ENCODE measurements at regions not wholly inside any gene's neighbourhood (a gene's known extent, or its start where the extent isn't known, plus 50 kb on each side); places are given as distances from the start of the nearest gene placed in this dataset.

- no peaks in the 10 kb centered on the region for H3K79me2 ChIP-seq (ENCODE audit: insufficient read depth, low read length)
- TF ChIP-seq CTCF (conservative IDR thresholded peaks at IDR 0.05; ENCODE audit: low read length) (no peak), EZH2phosphoT487 (IDR thresholded peaks at IDR 0.05; ENCODE audit: borderline replicate concordance) (no peak)
- no peaks in the 10 kb centered on the region for H3K36me3 ChIP-seq (ENCODE audit: insufficient read depth, low read length)
- H3K9ac ChIP-seq (ENCODE audit: low read depth, low read length, poor library complexity, severe bottlenecking): no peak overlapping the region
- H3K9me3 ChIP-seq (ENCODE audit: insufficient read depth, low read depth, low read length): 0 out of 2 replicates have a peak, but pooled peaks cover 4% of the 10 kb centered on the region
- H3K4me2 ChIP-seq (ENCODE audit: low read depth, low read length, poor library complexity, severe bottlenecking): no peak overlapping the region
- no peaks in the 10 kb centered on the region for H3F3A ChIP-seq (ENCODE audit: low read depth)
- no peak overlapping the region for H2AFZ ChIP-seq (ENCODE audit: low read length)
- no peaks in the 10 kb centered on the region for H4K20me1 ChIP-seq (ENCODE audit: insufficient read depth, low read length, poor library complexity, severe bottlenecking)
- no peaks in the 10 kb centered on the region for H3K9me2 ChIP-seq (replicated peaks; ENCODE audit: low read depth, low read length)
- H3K4me3 ChIP-seq (ENCODE audit: low read length, poor library complexity, severe bottlenecking): no peak overlapping the region
- H3K27me3 ChIP-seq (ENCODE audit: insufficient read depth, low read length, poor library complexity, severe bottlenecking): no peaks in the 10 kb centered on the region
- no peaks in the 10 kb centered on the region for H3K4me1 ChIP-seq (ENCODE audit: insufficient read depth, low read length, poor library complexity, severe bottlenecking)
Measured at GRCh38 chr4:141290771-141291170, 70.1 kb downstream of the ZNF330 start.

- Histone ChIP-seq H3K4me1 (ENCODE audit: insufficient read depth, low read length, poor library complexity, severe bottlenecking) (no peaks in the 10 kb centered on the region), H2AFZ (ENCODE audit: low read length) (no peak overlapping the region), H3K9me3 (ENCODE audit: insufficient read depth, low read depth, low read length) (0 out of 2 replicates have a peak, but pooled peaks cover 4% of the 10 kb centered on the region), H3K36me3 (ENCODE audit: insufficient read depth, low read length) (no peaks in the 10 kb centered on the region), H3K9me2 (replicated peaks; ENCODE audit: low read depth, low read length) (no peaks in the 10 kb centered on the region), H3K9ac (ENCODE audit: low read depth, low read length, poor library complexity, severe bottlenecking) (no peak overlapping the region), H4K20me1 (ENCODE audit: insufficient read depth, low read length, poor library complexity, severe bottlenecking) (no peaks in the 10 kb centered on the region), H3K79me2 (ENCODE audit: insufficient read depth, low read length) (no peaks in the 10 kb centered on the region), H3K4me3 (ENCODE audit: low read length, poor library complexity, severe bottlenecking) (no peak overlapping the region), H3K4me2 (ENCODE audit: low read depth, low read length, poor library complexity, severe bottlenecking) (no peak overlapping the region), H3F3A (ENCODE audit: low read depth) (no peaks in the 10 kb centered on the region), H3K27me3 (ENCODE audit: insufficient read depth, low read length, poor library complexity, severe bottlenecking) (no peaks in the 10 kb centered on the region)
- TF ChIP-seq CTCF (conservative IDR thresholded peaks at IDR 0.05; ENCODE audit: low read length) (no peak), EZH2phosphoT487 (IDR thresholded peaks at IDR 0.05; ENCODE audit: borderline replicate concordance) (no peak)
Measured at GRCh38 chr4:141294306-141294705, 73.6 kb downstream of the ZNF330 start.

- Histone ChIP-seq H3K4me3 (ENCODE audit: low read length, poor library complexity, severe bottlenecking) (no peak overlapping the region), H3K9me3 (ENCODE audit: insufficient read depth, low read depth, low read length) (no peaks in the 10 kb centered on the region), H4K20me1 (ENCODE audit: insufficient read depth, low read length, poor library complexity, severe bottlenecking) (no peaks in the 10 kb centered on the region), H3K9me2 (replicated peaks; ENCODE audit: low read depth, low read length) (no peaks in the 10 kb centered on the region), H2AFZ (ENCODE audit: low read length) (no peak overlapping the region), H3F3A (ENCODE audit: low read depth) (no peaks in the 10 kb centered on the region), H3K9ac (ENCODE audit: low read depth, low read length, poor library complexity, severe bottlenecking) (no peak overlapping the region), H3K4me2 (ENCODE audit: low read depth, low read length, poor library complexity, severe bottlenecking) (no peak overlapping the region), H3K27me3 (ENCODE audit: insufficient read depth, low read length, poor library complexity, severe bottlenecking) (no peaks in the 10 kb centered on the region), H3K4me1 (ENCODE audit: insufficient read depth, low read length, poor library complexity, severe bottlenecking) (peaks cover under 1% of the 10 kb centered on the region), H3K79me2 (ENCODE audit: insufficient read depth, low read length) (no peaks in the 10 kb centered on the region), H3K36me3 (ENCODE audit: insufficient read depth, low read length) (no peaks in the 10 kb centered on the region)
- no peak for TF ChIP-seq CTCF (conservative IDR thresholded peaks at IDR 0.05; ENCODE audit: low read length)
- no peak for TF ChIP-seq EZH2phosphoT487 (IDR thresholded peaks at IDR 0.05; ENCODE audit: borderline replicate concordance)
Measured at GRCh38 chr4:141301216-141301615, 80.5 kb downstream of the ZNF330 start.

Measured in Loucy (cell line).